ENCODE measurements at regions not wholly inside any gene's neighbourhood (a gene's known extent, or its start where the extent isn't known, plus 50 kb on each side); places are given as distances from the start of the nearest gene placed in this dataset.

DNA sequence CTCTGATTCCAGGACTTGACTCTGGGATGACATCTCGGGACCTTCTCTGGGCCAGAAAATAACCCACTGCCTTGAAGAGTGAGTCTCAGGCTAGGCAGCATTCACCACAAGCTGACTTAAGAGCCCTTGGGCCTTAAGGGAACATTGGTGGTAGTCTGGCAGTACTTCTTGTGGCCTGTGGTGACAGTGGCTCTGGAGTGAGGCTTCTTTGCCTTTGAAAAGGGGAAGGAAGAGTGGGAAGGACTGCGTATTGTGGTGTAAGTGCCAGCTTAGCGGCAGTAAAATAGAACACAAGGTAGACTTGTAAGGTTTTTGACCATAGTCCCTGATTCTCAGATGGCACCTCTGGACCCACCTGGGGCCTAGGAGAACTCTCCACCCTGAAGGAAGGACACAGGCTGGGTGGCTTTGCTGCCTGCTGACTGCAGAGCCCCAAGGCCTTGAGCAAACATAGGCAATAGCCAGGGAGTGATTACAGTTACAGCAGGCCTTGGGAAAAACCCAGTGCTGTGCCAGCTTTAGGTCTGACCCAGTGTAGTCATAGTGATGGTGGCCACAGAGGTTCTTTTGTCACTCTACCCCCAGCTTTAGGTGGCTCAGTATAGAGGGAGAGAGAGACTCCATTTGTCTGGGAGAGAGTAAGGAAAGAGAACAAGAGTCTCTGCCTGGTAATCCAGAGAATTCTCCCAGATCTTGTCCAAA, 483.9 kb downstream of the SH2D4B start:
- DNase-seq (ENCODE audit: low spot score) = no peak

DNA sequence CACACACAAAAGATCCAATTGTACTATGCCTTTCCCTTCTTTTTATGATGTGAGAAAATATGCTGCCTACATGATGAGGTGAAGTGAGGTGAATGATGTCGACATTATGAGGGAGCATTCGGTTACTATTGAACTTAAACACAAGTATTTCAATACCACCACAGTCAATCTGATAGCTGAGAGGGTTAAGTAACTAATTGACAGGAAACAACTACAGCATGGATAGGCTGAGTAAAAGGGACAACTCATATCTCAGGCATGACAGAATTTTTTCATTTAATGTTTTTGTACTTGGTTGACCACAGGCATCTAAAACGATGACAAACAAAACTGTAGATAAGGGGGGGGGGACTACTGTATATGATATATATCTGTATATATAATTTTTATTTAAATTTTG, 488.9 kb downstream of the SH2D4B start:
- no peak for DNase-seq (ENCODE audit: low spot score)

DNA sequence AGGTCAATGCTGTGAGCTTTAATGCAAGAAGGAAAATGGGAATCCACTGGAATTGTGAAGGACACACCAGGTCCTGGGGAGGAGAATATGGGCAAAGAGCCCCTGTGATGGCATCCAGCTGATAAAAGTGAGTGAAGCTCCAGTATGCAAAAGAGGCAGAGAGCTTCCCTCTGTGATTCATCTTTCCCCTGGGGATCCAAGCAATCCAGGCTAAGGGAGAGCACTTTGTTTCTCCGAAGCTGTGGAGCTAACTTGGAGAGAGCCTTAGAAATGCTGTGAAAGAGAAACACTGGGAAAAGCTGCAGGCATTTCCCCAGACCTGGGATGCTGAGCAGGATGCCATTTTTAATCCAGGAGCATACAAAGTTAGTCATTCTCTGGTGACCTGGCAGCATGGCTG, 489.5 kb downstream of the SH2D4B start:
- DNase-seq (ENCODE audit: low spot score) = no peak

DNA sequence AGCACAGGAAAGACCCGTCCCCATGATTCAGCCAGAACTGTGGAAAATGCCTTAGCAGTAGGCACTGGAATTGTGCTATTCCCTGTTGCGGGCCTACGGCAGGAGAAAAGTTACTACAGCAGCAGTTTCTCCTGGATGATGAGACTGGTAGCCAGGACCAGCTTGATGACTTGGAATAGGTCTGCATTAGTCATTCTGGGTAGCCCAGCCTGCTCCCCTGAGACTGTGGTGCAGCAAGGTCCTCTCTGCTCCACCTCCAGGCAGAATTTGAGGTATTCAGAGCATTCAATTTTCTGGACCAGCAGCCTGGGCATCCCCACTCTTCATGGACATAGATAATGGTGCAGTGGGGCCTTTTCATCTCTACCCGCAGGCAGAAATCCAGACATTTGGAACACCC, 490.0 kb downstream of the SH2D4B start:
- no peak for DNase-seq (ENCODE audit: low spot score)

DNA sequence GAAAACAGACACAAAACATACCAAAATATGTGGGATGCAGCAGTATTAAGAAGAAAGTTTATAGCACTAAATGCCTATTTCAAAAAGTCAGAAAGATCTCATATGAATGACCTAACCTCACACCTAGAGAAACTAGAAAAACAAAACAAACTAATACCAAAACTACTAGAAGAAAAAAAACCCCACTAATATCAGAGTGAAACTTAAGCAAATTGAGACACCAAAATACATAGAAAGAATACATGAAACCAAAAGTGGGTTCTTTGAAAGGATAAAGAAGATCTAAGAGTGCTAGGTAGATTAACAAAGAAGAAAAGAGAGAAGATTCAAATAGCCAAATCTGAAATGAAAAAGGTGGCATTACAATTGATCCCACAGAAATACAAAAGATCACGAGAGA, 494.1 kb downstream of the SH2D4B start:
- no peak for DNase-seq (ENCODE audit: low spot score)

DNA sequence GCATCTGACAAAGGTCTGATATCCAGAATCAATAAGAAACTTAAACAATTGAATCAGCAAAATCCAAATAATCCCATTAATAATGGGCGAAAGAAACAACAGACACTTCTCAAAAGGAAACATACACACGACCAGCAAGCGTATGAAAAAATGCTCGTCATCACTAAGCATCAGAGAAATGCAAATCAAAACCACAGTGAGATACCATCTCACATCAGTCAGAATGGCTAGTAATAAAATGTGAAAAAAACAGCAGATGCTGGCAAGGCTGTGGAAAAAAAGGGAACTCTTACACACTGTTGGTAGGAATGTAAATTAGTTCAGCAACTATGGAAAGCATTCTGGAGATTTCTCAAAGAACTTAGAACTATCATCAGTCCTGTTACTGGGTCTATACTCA, 496.7 kb downstream of the SH2D4B start:
- DNase-seq (ENCODE audit: low spot score) = no peak

DNA sequence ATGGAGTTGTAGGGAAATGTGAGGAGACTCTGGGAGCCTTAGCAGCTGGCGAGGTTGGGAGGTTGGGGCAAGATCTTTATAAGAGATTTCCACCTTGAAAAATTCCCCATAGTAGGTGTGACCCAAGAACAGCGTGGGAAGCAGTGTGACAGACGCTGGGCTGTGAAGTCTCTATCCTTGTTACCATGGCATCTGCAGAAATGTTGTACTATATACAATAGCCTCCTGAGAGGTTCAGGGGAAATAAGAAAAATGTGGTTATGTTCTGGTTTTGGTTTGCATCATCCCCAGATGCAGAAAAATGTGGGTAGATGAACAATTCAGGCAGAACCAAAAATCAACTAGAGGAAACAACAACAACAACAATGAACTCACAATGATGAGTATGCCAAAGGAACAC, 498.6 kb downstream of the SH2D4B start:
- DNase-seq (ENCODE audit: low spot score) = no peak

DNA sequence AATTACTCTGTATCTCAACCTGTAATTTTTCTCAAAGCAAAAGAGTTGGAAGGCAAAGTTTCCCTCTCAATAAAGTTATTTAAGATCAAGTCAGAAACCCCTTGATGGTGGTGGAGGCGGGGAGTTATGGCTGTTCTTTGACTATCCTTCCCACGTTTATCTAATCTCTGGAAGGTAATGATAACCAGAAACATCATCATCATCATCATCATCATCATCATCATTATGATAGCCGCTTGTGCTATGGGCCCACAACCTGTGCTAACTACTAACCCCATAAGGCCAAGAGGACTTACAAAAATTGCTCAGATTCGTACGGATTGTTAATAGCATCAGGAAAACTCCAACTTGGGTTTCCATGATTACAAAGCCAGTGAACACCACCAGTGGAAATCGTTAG, 502.3 kb downstream of the SH2D4B start:
- no peak for DNase-seq (ENCODE audit: low spot score)

DNA sequence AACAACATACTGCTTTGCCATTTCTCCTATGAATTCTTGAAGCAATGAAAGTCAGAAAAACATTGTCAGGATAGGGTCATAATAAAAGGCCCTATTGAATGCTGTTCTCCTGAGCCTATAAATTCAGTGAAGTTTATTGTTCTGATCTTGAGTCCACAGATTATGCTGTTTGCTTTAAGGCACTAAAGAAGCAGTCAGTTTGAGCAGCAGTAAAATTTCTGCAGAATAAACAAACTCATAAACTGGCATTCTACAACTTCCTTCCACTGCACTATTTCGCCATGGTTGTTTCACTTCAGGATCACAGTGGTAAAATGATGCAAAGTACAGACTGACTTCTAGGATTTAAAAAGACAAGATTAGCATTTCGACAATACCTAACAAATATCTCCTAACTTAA, 503.2 kb downstream of the SH2D4B start:
- no peak for DNase-seq (ENCODE audit: low spot score)

DNA sequence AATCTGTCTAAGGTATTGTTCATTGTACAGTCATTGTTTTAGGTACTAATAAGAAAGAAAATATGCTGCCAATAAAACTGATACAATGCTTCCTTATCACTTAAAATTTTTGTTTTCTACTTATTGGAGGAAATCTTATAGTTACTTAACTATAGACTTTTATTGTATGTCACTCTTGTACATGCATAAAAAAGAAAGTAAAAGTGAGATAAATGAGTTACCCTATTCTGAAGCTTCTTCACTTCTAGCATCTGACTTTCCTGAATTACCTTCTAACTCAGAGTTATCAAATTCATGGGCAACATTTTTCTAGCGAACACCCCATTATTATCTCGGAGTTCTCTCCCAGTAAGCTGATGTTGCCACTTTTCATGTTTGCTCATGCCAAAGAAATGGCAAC, 504.9 kb downstream of the SH2D4B start:
- DNase-seq (ENCODE audit: low spot score) = no peak

DNA sequence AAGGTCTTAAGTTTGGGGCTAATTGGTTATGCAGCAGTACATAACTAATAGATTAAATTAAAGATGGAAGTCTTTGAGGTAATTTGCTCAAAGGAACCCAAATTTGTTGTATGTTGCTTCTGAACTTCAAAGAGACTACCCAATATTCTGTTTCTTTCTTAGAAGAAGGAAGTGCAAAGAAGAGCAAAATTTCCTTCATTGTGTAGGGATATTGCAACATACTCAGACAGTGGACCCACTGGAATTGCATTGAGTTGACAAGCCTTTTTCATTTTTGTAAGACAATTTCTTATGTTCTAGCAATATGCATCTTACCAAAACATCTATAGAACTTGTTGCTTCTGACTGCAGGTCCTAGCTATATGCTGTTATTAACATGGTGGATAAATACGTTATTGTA, 527.8 kb downstream of the SH2D4B start:
- DNase-seq (ENCODE audit: low spot score) = no peak

DNA sequence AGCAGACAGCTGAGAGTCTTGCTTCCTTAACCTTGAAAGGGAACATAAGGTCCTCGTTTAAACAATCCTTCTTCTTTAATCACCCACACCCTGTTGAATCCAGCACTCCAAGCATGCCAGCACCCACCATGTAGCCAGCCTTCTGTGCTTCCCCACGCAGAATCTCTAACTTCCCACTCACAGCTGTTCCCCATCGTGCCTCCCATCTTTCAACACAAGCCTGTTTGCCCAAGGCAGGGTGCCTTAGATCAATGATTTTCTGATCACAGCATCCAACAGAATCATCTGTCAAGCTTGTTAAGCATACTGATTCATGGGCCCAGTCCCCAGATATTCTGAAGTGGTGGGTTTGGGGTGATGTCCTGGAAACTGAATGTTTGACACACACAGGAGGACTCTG, 530.8 kb downstream of the SH2D4B start:
- DNase-seq (ENCODE audit: low spot score) = no peak

DNA sequence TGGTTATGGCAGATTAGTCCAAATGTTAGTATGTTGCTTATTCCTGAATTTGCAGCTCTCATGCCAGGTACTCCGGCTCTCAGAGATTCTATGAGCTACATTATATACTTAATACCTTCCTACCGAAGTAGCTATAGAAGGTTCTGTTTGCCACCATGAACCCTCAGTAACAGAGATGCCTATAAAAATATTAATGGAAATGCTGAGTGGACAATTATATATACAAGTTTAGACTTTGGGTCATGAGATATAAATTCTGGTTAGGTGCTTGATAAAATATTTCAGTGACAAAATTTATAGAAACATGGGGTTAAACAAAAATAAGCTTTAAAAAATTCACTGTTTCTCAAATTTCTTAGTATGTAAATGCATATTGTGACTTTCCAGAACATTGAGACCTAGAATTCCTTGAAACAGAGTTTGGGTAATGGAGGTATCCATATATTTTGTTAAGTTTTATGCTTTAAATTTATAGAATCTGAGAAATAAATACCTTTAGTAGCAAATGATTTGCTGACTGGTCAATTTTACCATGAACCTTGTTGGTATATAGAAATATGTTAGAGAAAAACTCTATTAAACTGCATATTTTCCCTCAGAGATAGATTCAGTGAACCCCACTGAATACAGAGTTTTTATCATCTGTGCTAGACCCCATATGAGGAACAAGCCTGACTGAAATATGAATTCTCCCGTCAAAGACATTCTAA, 533.5 kb downstream of the SH2D4B start:
- DNase-seq (ENCODE audit: low spot score) = no peak

DNA sequence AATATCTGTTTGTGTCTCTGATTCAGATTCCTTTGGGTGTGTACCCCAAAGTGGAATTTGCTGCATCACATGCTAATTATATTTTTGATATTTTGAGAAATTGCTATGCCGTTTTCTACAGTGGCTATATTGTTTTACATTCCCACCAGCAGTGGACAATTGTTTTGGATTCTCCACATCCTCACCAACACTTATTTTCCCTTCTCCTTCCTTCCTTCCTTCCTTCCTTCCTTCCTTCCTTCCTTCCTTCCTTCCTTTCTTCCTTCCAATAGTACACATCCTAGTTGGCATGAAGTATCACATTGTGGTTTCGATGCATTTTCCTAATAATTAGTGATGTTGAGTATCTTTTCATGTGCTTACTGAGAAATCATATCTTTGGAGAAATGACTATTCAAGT, 535.5 kb downstream of the SH2D4B start:
- no peak for DNase-seq (ENCODE audit: low spot score)

DNA sequence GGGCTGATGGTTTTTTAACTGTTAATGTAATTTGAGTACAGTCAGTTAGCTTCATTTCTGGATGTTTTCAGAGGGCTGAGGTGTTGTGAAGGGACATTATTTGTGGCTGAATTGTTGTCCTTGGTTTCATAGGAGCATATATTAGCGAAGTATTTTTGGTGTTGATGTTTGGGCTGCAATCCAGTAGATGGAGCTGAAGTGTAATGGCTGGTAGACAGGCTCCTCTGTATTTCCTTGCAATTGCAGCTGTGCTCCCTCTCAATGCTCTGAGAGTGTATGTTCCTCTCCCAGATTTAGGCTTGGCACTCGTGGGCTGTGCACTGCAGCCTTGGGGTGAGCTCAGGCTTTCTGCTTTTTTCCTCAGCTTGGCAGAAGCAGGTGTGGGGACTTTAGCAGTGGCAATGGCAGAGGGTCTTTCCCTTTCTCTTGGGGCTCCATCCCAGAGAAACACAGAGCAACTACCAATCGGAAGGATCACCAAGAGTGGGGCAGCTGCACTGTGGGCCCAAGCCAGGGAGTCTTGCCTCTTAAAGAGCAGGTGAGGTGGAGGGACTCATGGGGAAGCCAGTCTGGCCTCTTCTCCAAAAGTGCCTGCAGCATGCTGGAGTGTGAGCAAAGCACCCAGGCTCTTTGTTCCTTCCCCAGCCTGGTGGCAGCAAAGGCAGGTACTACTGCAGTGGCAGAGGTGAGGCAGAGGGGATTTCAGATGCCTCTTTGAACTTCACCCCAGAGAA, 544.4 kb downstream of the SH2D4B start:
- DNase-seq (ENCODE audit: low spot score) = no peak

DNA sequence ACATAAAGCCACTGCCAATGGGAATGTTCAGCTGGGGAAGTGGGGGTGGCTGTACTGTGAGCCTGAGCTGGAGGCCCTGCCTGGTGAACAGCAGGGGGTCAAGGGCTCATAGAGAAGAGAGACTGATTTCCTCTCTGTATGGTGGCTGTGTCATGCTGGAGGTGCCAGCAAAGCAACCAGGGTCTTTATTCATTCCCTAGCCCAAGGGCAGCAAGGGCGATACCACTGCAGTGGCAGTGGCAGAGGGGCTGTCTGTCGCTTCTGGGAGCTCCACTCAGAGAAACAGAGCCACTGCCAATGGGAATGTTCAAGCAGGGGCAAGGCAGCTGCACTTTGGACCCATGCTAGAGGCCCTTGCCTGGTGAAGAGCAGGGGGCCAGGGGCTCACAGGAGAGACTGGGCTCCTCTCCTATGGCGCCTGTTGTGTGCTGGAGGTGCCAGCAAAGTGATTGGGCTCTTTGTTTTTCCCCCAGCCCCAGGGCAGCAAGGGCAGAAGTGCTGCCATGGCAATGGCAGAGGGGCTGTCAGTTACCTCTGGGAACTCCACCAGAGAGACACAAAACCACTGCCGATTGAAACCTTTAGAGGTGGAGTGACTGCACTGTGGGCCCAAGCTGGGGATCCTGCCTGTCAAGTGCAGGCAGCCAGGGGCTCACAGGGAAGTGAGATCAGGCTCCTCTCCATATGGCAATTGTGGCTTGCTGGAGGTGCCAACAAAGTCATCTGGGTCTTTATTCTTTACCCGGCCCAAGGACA, 545.1 kb downstream of the SH2D4B start:
- DNase-seq (ENCODE audit: low spot score) = no peak

DNA sequence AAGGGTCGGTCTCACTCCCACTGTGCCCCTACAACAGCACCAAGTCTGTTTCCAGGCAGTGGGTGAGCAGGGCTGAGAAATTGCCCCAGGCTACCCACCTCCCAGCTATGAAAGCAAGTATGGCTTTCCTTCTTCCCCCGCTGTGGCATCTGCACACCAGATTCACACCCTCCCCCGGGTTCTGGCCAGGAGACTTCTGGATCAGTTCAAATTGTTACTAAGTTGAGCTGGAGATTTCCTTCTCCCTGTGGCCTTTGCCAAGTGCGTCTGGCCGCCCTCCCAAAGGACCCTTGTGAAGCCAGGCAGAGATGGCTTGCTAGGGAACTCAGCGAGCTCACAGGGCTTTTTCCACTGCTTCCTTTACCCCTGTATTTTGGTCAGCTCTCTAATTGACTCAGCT, 555.4 kb downstream of the SH2D4B start:
- DNase-seq (ENCODE audit: low spot score) = no peak

DNA sequence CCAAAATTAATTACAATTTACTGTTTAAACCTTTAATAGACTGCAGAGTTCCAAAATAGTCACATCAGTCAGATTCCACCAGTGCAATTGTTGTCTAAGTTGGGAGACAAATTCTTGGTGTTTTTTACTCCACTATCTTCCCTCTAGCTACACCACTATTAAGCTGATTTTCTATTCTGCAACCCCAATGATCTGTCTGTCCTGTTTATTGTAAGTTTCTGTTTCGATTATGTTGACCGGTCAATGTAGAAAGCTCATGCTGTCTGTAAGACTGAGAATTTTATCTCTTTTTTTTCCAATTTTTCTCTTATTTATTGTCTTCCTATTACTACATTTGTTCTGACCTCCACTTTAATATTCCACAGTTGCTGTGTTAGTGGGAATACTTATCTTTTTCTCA, 557.5 kb downstream of the SH2D4B start:
- no peak for DNase-seq (ENCODE audit: low spot score)

DNA sequence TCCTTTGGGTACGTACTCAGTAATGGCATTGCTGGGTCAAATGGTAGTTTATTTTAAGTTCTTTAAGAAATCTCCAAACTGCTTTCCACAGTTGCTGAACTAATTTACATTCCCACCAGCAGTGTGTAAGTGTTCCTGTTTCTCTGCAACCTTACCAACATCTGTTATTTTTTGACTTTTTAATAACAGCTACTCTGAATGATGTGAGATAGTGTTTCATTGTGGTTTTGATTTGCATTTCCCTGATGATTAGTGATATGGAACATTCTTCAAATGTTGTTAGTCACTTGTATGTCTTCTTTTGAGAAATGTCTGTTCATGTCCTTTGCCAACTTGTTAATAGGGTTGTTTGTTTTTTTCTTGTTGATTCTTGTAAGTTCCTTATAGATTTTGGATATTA, 558.9 kb downstream of the SH2D4B start:
- DNase-seq (ENCODE audit: low spot score) = no peak

DNA sequence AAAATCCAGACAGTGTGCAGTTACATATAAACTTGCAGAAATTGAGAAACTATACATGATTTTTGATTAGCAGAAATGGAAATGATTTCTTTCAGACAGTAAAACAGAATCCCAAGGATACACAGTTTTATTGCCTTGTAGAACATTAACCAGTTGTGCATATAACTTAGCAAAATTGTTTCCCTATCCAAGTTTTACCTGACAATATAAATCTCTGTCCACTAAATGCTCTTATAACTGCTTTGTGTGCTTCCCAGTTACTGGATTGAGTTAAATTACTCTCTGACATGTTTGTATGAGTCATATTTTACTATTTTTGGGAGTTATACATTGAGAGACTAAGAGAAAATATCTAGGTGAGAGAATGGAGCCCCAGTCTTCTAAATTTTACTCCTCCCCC, 563.4 kb downstream of the SH2D4B start:
- no peak for DNase-seq (ENCODE audit: low spot score)

DNA sequence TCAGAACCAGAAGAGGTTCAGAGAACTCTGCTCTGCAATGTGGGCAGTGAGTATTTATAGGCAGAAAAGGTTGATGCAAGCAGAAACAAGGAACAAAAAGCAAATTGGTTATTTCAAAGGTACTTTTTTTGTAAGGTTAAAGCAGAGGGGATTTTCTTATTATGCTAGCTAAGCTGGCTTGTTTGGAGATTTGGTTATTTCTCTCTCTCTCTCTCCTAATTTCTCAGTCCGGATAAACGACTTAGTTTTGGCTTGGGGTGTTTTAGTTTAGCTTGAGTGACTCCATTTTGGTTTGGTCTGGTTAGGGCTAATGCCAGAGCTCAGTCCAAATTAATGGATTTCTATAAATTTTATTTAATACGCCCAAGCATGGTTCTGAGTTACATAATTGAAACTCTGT, 566.8 kb downstream of the SH2D4B start:
- DNase-seq (ENCODE audit: low spot score) = no peak

DNA sequence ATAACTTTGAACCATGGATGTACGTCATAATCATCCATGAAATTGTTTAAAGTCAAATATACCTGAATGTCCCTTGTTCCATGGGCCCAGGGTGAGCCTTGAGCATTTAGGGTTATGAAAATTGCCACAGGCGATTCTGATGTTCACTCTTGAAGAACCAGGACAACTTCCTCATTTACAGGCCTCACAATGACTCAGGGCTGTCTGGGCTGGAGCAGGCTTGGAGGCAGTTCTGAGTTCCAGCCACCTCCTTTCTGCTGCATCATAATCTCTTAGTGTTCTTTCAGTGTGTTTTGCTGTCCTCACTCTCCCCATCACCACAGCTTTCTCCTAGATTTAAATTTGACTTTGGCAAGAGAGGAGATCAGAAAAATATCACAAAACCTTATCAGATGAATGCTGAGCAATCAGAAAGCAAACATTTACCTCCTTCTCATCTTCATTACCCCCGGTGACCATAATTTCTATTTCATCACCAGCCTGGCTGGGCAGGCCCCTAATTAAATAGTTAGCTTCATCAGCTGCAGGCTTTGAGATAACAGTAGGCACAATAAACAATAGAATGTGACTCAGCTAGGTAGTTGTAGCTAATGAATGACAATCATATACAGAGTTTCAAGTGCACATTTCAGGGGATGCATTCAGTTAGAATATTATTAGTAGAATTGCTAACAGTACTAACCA, 571.0 kb downstream of the SH2D4B start:
- DNase-seq (ENCODE audit: low spot score) = no peak

Data from CD4-positive, alpha-beta T cell treated with Interleukin-15 for 4 hours (primary cell).